ENCODE measurements at regions not wholly inside any gene's neighbourhood (a gene's known extent, or its start where the extent isn't known, plus 50 kb on each side); places are given as distances from the start of the nearest gene placed in this dataset.
A peak's percentile ranks its signal among the peaks of the same experiment; 100 is the strongest.

DNA sequence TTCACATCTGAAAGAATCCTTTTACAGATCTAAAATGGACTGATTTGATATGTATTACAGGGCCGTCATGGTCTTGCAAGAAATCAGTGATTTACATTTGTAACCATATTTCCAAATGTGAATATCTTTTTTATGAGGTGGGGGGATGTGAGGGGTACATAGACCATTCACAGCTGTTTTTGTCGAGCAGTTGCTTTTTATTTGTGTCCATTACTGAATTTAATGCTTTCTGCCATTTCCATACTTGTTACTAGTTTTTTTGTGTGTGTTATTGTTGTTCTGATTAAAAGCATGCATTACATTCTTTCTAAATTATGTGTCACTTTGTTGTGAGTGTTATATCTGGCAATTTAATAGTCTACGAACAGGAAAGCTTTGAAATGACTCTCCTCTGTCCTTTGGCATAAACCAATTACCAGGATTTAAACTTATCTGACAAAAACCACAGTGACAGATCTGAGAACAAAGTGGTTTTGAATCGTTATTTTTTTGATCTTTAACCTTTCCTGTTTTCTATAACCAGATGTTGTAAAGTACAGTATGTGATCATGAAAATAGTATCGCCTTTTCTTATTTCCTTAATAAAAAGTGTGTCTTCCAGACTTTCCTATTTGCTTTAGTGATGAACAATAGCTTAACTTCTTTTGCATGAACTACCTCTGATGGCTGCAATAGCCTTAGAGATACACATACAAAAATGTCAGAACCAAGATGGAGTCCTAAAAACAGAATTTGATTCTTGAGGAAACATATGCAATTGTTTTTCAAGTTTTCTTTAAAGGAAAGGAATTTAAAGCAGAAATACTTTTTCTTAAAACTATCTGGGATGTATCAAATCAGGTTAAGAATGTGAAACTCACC is 354.2 kb upstream of the ACVR2A start:
- TF ChIP-seq, protein P1, sequence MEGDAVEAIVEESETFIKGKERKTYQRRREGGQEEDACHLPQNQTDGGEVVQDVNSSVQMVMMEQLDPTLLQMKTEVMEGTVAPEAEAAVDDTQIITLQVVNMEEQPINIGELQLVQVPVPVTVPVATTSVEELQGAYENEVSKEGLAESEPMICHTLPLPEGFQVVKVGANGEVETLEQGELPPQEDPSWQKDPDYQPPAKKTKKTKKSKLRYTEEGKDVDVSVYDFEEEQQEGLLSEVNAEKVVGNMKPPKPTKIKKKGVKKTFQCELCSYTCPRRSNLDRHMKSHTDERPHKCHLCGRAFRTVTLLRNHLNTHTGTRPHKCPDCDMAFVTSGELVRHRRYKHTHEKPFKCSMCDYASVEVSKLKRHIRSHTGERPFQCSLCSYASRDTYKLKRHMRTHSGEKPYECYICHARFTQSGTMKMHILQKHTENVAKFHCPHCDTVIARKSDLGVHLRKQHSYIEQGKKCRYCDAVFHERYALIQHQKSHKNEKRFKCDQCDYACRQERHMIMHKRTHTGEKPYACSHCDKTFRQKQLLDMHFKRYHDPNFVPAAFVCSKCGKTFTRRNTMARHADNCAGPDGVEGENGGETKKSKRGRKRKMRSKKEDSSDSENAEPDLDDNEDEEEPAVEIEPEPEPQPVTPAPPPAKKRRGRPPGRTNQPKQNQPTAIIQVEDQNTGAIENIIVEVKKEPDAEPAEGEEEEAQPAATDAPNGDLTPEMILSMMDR (conservative IDR thresholded peaks at IDR 0.05; ENCODE audit: low read depth, low read length) = no peak
- TF ChIP-seq EZH2 (IDR thresholded peaks at IDR 0.05; ENCODE audit: borderline replicate concordance, low read depth, low read length, poor library complexity, severe bottlenecking) = no peak
- Histone ChIP-seq H3K27me3 (replicated peaks; ENCODE audit: insufficient read depth, low read depth, low read length, poor library complexity) (no peaks in the 10 kb centered on the region), H3K4me1 (ENCODE audit: insufficient read depth, low read length, poor library complexity, severe bottlenecking) (peaks cover 17% of the 10 kb centered on the region), H3K27ac (ENCODE audit: low read depth, low read length, poor library complexity, severe bottlenecking) (no peak overlapping the region), H3K4me3 (ENCODE audit: low read depth, low read length, poor library complexity, severe bottlenecking) (no peak overlapping the region), H3K9me3 (ENCODE audit: low read depth, low read length, poor library complexity, severe bottlenecking) (no peaks in the 10 kb centered on the region), H3K36me3 (ENCODE audit: insufficient read depth, low read length, poor library complexity, severe bottlenecking) (no peaks in the 10 kb centered on the region)
- no TSS peak for BruUV-seq (replicated peaks)
- DNase-seq (ENCODE audit: low spot score) = peak; percentile 51
- CTCF ChIA-PET = no interaction called here
- POLR2A ChIA-PET (ENCODE audit: low non-redundant PET) = interaction anchor here (0.7 kb wide), 1 partner anchor 18 kb away, joined by 3 read pairs; no protein-coding TSS in a partner anchor
- intact Hi-C loops (cut with micrococcal nuclease; ENCODE audit: unreplicated experiment) = no loop called here

DNA sequence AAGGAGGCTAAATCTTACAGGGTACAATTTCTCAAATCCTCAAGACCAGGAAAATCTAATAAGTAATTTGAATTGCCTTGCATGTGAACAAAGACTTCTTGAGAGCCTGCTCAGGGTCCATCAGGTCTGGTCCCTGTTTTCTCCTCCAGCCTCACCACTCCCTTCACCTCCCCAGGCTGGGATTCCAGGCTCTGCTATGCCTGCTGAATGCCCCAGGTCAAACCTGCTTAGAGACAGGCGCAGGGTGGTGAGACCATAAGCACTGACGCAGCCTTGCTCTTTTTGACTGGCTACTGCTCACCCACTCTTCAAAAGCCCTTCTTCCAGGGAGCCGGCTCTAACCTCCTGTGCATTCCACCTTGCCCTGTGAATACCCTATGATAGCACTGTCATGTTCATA is 356.4 kb upstream of the ACVR2A start:
- POLR2A ChIA-PET (ENCODE audit: low non-redundant PET) = no interaction called here
- no TSS peak for BruUV-seq (replicated peaks)
- intact Hi-C loops (cut with micrococcal nuclease; ENCODE audit: unreplicated experiment) = no loop called here

DNA sequence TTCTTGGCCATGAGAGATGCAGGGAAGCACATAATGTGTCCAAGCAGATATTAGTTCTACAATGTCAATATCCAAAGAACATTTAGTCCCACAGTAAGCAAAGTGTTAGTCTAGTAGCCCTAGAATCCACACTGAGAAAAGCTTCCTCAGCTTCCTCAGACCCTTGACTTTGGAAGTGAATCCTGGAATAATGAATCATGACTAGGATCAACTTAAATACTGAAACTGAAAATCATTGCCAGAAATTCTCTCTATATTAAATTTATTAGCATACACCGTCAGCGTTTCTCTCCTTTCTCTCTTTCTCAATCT is 356.9 kb upstream of the ACVR2A start:
- ChIA-PET POLR2A (ENCODE audit: low non-redundant PET) (no interaction called here), CTCF (no interaction called here)
- Histone ChIP-seq H3K4me3 (ENCODE audit: low read depth, low read length, poor library complexity, severe bottlenecking) (no peak overlapping the region), H3K36me3 (ENCODE audit: insufficient read depth, low read length, poor library complexity, severe bottlenecking) (no peaks in the 10 kb centered on the region), H3K27me3 (replicated peaks; ENCODE audit: insufficient read depth, low read depth, low read length, poor library complexity) (no peaks in the 10 kb centered on the region), H3K4me1 (ENCODE audit: insufficient read depth, low read length, poor library complexity, severe bottlenecking) (peaks cover 23% of the 10 kb centered on the region), H3K9me3 (ENCODE audit: low read depth, low read length, poor library complexity, severe bottlenecking) (no peaks in the 10 kb centered on the region), H3K27ac (ENCODE audit: low read depth, low read length, poor library complexity, severe bottlenecking) (no peak overlapping the region)
- no TSS peak for BruUV-seq (replicated peaks)
- TF ChIP-seq EZH2 (IDR thresholded peaks at IDR 0.05; ENCODE audit: borderline replicate concordance, low read depth, low read length, poor library complexity, severe bottlenecking) = no peak
- TF ChIP-seq, protein P1 (conservative IDR thresholded peaks at IDR 0.05; ENCODE audit: low read depth, low read length) = no peak
- DNase-seq (ENCODE audit: low spot score) = no peak
- intact Hi-C loops (cut with micrococcal nuclease; ENCODE audit: unreplicated experiment) = no loop called here

More for the DNA sequence above, 356.4 kb upstream of the ACVR2A start:
- DNase-seq (ENCODE audit: low spot score) = no peak
- no peak overlapping the region for H3K4me3 ChIP-seq (ENCODE audit: low read depth, low read length, poor library complexity, severe bottlenecking)
- H3K27ac ChIP-seq (ENCODE audit: low read depth, low read length, poor library complexity, severe bottlenecking) = no peak overlapping the region
- H3K36me3 ChIP-seq (ENCODE audit: insufficient read depth, low read length, poor library complexity, severe bottlenecking) = no peaks in the 10 kb centered on the region
- TF ChIP-seq EZH2 (IDR thresholded peaks at IDR 0.05; ENCODE audit: borderline replicate concordance, low read depth, low read length, poor library complexity, severe bottlenecking) = no peak
- TF ChIP-seq, protein P1 (conservative IDR thresholded peaks at IDR 0.05; ENCODE audit: low read depth, low read length) = no peak
- no peaks in the 10 kb centered on the region for H3K9me3 ChIP-seq (ENCODE audit: low read depth, low read length, poor library complexity, severe bottlenecking)
- no peaks in the 10 kb centered on the region for H3K27me3 ChIP-seq (replicated peaks; ENCODE audit: insufficient read depth, low read depth, low read length, poor library complexity)
- CTCF ChIA-PET = no interaction called here
- peaks cover 23% of the 10 kb centered on the region for H3K4me1 ChIP-seq (ENCODE audit: insufficient read depth, low read length, poor library complexity, severe bottlenecking)
